HCT116 (cell line): ENCODE measurements at regions not wholly inside any gene's neighbourhood (a gene's known extent, or its start where the extent isn't known, plus 50 kb on each side); places are given as distances from the start of the nearest gene placed in this dataset.

Experiments
- ATAC-seq: fragments of 200-7000 bp; cut with Tn5 transposase; 2 replicates; pipeline ENCODE4 v1.9.1; 2020; ENCODE audit warnings: mild to moderate bottlenecking, moderate library complexity
- BruUV-seq: library from RNA; stranded (reverse); fragments of 400-500 nt; replicated peaks from 2 replicates; lab custom pipeline; 2021; lab: Mats Ljungman, UMichigan
- CTCF ChIA-PET: fragments of 300-600 bp; sonication (Branson Sonifier 250); formaldehyde crosslinking; loops from one replicate; lab custom pipeline; 2021; ENCODE audit warnings: antibody characterized with exemption; lab: Charles Lee
- POLR2A ChIA-PET: fragments of 300-600, 350-600 bp; sonication (Branson Sonifier 250); formaldehyde crosslinking; loops from one replicate; lab custom pipeline; 2021; ENCODE audit warnings: antibody characterized with exemption; lab: Charles Lee
- RAD21 ChIA-PET, 2 experiments: fragments of 300-600 bp; sonication (Branson Sonifier 250); formaldehyde crosslinking; loops; one replicate each; lab custom pipeline; 2023; ENCODE audit warnings: low total read pairs in 2 of 2; ENCODE audit not compliant: uncharacterized antibody in 2 of 2, unreplicated experiment in 2 of 2, low non-redundant PET in 1 of 2; lab: Charles Lee
- DNase-seq: peaks from one replicate; pipeline ENCODE4 v3.0.0-alpha.2; 2010; ENCODE audit warnings: low read depth, low spot score
- H2AFZ ChIP-seq: fragments of 200-600 bp; shearing (Covaris generic), sonication (generic); 2 replicates; pipeline ENCODE4 v1.6.1; 2017; ENCODE audit warnings: low read depth, mixed run types, mixed read lengths, antibody characterized with exemption, low read length; ENCODE audit not compliant: poor library complexity, severe bottlenecking
- H3K27ac ChIP-seq: 2 replicates; pipeline ENCODE4 v1.5.1; 2012; ENCODE audit warnings: low read depth, low read length
- H3K27me3 ChIP-seq: fragments of 200-600 bp; sonication (generic); 2 replicates; pipeline ENCODE4 v1.6.1; 2016; ENCODE audit warnings: mixed run types, low read length, mixed read lengths; ENCODE audit not compliant: insufficient read depth
- H3K36me3 ChIP-seq, 2 experiments: fragments of 200-500 bp in 1 of 2; fragments of 200-600 bp in 1 of 2; sonication (Bioruptor generic) in 1 of 2; sonication (generic) in 1 of 2; 2 replicates each; pipeline versions ENCODE4 v1.5.1 to v1.6.1; 2014 to 2016; ENCODE audit warnings: low read length in 2 of 2, inconsistent platforms in 1 of 2, mixed read lengths in 1 of 2, mixed run types in 1 of 2; ENCODE audit not compliant: insufficient read depth in 2 of 2, control insufficient read depth in 1 of 2
- H3K4me1 ChIP-seq, 2 experiments: fragments of 200-600 bp in 1 of 2; sonication (generic) in 1 of 2; 2 replicates each; pipeline versions ENCODE4 v1.5.1 to v1.6.1; 2012 to 2017; ENCODE audit warnings: low read length in 2 of 2, inconsistent platforms in 1 of 2, mild to moderate bottlenecking in 1 of 2, mixed read lengths in 1 of 2, mixed run types in 1 of 2, moderate library complexity in 1 of 2; ENCODE audit not compliant: insufficient read depth in 2 of 2, control insufficient read depth in 1 of 2
- H3K4me2 ChIP-seq: fragments of 200-600 bp; sonication (generic); 2 replicates; pipeline ENCODE4 v1.6.1; 2017; ENCODE audit warnings: mixed run types, low read length, mixed read lengths
- H3K4me3 ChIP-seq, 2 experiments: fragments of 200-600 bp in 1 of 2; sonication (generic) in 1 of 2; replicated peaks in 1 of 2; 2 replicates each; pipeline ENCODE4 v1.5.1; 2011 to 2016; ENCODE audit warnings: low read length in 2 of 2, control low read depth in 1 of 2, low read depth in 1 of 2, mild to moderate bottlenecking in 1 of 2, mixed read lengths in 1 of 2, mixed run types in 1 of 2
- H3K79me2 ChIP-seq: fragments of 200-600 bp; sonication (generic); 2 replicates; pipeline ENCODE4 v1.6.1; 2017; ENCODE audit warnings: mild to moderate bottlenecking, mixed run types, low read length, moderate library complexity, mixed read lengths; ENCODE audit not compliant: insufficient read depth
- H3K9ac ChIP-seq: fragments of 200-600 bp; sonication (generic); 2 replicates; pipeline ENCODE4 v1.6.1; 2016; ENCODE audit warnings: low read length, mixed read lengths
- H3K9me2 ChIP-seq: fragments of 200-600 bp; sonication (generic), shearing (Covaris generic); 2 replicates; pipeline ENCODE4 v1.6.1; 2017; ENCODE audit warnings: mixed run types, mild to moderate bottlenecking, moderate library complexity; ENCODE audit not compliant: insufficient read depth
- H3K9me3 ChIP-seq, 2 experiments: fragments of 200-500 bp in 1 of 2; fragments of 200-600 bp in 1 of 2; sonication (Bioruptor generic) in 1 of 2; sonication (generic) in 1 of 2; 2 replicates each; pipeline ENCODE4 v1.6.1; 2014 to 2017; ENCODE audit warnings: low read length in 2 of 2, mixed read lengths in 2 of 2, inconsistent platforms in 1 of 2, low read depth in 1 of 2, mild to moderate bottlenecking in 1 of 2, mixed run types in 1 of 2, moderate library complexity in 1 of 2; ENCODE audit not compliant: control insufficient read depth in 1 of 2, insufficient read depth in 1 of 2
- H4K20me1 ChIP-seq: fragments of 200-600 bp; sonication (generic), shearing (Covaris generic); 2 replicates; pipeline ENCODE4 v1.6.1; 2017; ENCODE audit warnings: mixed run types, mild to moderate bottlenecking, moderate library complexity; ENCODE audit not compliant: insufficient read depth
- ATF3 ChIP-seq: IDR thresholded peaks from 2 replicates; pipeline ENCODE4 v1.6.1; 2012
- CBX3 ChIP-seq: IDR thresholded peaks from 2 replicates; pipeline ENCODE4 v1.6.1; 2012; ENCODE audit warnings: low read depth
- CEBPB ChIP-seq: IDR thresholded peaks from 2 replicates; pipeline ENCODE4 v1.6.1; 2012; ENCODE audit warnings: low read depth
- EGR1 ChIP-seq: IDR thresholded peaks from 2 replicates; pipeline ENCODE4 v1.6.1; 2012; ENCODE audit warnings: low read depth
- ELF1 ChIP-seq: IDR thresholded peaks from 2 replicates; pipeline ENCODE4 v1.6.1; 2012; ENCODE audit warnings: low read depth, borderline replicate concordance
- EZH2 ChIP-seq: fragments of 200-600 bp; sonication (generic); IDR thresholded peaks from 2 replicates; pipeline ENCODE4 v1.6.1; 2017; ENCODE audit warnings: antibody characterized with exemption, mixed run types
- EZH2phosphoT487 ChIP-seq: fragments of 200-600 bp; IDR thresholded peaks from 2 replicates; pipeline ENCODE4 v1.6.1; 2018; ENCODE audit warnings: antibody characterized with exemption, borderline replicate concordance
- FOSL1 ChIP-seq: IDR thresholded peaks from 2 replicates; pipeline ENCODE4 v1.6.1; 2012; ENCODE audit warnings: low read depth
- MAX ChIP-seq: IDR thresholded peaks from 2 replicates; pipeline ENCODE4 v1.6.1; 2012
- POLR2A ChIP-seq: IDR thresholded peaks from 2 replicates; pipeline ENCODE4 v1.7.0; 2011; ENCODE audit warnings: borderline replicate concordance; ENCODE audit not compliant: insufficient read depth, insufficient read length; ENCODE audit errors: extremely low read depth
- POLR2AphosphoS5 ChIP-seq: IDR thresholded peaks from 2 replicates; pipeline ENCODE4 v1.6.1; 2011; ENCODE audit warnings: mild to moderate bottlenecking, low read depth, low read length, moderate library complexity
- RAD21 ChIP-seq: IDR thresholded peaks from 2 replicates; pipeline ENCODE4 v1.6.1; 2012; ENCODE audit warnings: low read depth, mild to moderate bottlenecking
- REST ChIP-seq: IDR thresholded peaks from 2 replicates; pipeline ENCODE4 v1.6.1; 2012; ENCODE audit warnings: low read depth
- SIN3A ChIP-seq: IDR thresholded peaks from 2 replicates; pipeline ENCODE4 v1.6.1; 2012; ENCODE audit warnings: low read depth
- SP1 ChIP-seq: IDR thresholded peaks from 2 replicates; pipeline ENCODE4 v1.6.1; 2012; ENCODE audit warnings: low read depth
- TCF7L2 ChIP-seq: IDR thresholded peaks from 2 replicates; pipeline ENCODE4 v1.7.0; 2011; ENCODE audit warnings: borderline replicate concordance, inconsistent platforms; ENCODE audit not compliant: insufficient read depth, insufficient read length; ENCODE audit errors: extremely low read depth
- YY1 ChIP-seq: IDR thresholded peaks from 2 replicates; pipeline ENCODE4 v1.6.1; 2011; ENCODE audit warnings: low read length, low read depth, moderate library complexity, mild to moderate bottlenecking; ENCODE audit not compliant: insufficient replicate concordance; ENCODE audit errors: extremely low read depth
- ZBTB33 ChIP-seq: IDR thresholded peaks from 2 replicates; pipeline ENCODE4 v1.6.1; 2011; ENCODE audit warnings: mild to moderate bottlenecking, low read length, moderate library complexity; ENCODE audit not compliant: insufficient replicate concordance; ENCODE audit errors: extremely low read depth
- ZFX ChIP-seq: fragments of 450-650 bp; IDR thresholded peaks from 2 replicates; pipeline ENCODE4 v1.6.1; 2017
- ZNF274 ChIP-seq: fragments of 200-500 bp; sonication (Bioruptor generic); IDR thresholded peaks from 2 replicates; pipeline ENCODE4 v1.6.1; 2014; ENCODE audit warnings: mild to moderate bottlenecking, low read depth, low read length, inconsistent platforms
- intact Hi-C: fragments of 100-400 bp; cut with micrococcal nuclease; formaldehyde crosslinking; loops from 2 replicates; pipeline ENCODE4 v1.10.0; 2022

GRCh38 chr14:43252866-43253265 is 1254.2 kb downstream of the FSCB start:
- Histone ChIP-seq H3K4me1 (no peaks in the 10 kb centered on the region), H3K36me3 (no peaks in the 10 kb centered on the region), H4K20me1 (no peaks in the 10 kb centered on the region), H3K4me2 (no peak overlapping the region), H3K79me2 (no peaks in the 10 kb centered on the region), H3K9me3 (no peaks in the 10 kb centered on the region), H3K27ac (no peak overlapping the region), H3K9ac (no peak overlapping the region), H3K4me3 (no peak overlapping the region), H3K27me3 (no peaks in the 10 kb centered on the region), H3K9me2 (no peaks in the 10 kb centered on the region), H2AFZ (no peak overlapping the region)
- no peak for ATAC-seq
- BruUV-seq, result no TSS peak
- no peak for DNase-seq
- TF ChIP-seq CEBPB (no peak), ZFX (no peak), EZH2 (no peak), ZNF274 (no peak), SP1 (no peak), ATF3 (no peak), EGR1 (no peak), REST (no peak), FOSL1 (no peak), YY1 (no peak), SIN3A (no peak), CBX3 (no peak), RAD21 (no peak), TCF7L2 (no peak), MAX (no peak), EZH2phosphoT487 (no peak), POLR2AphosphoS5 (no peak), ELF1 (no peak), ZBTB33 (no peak), POLR2A (no peak)
- ChIA-PET POLR2A (no interaction called here), CTCF (no interaction called here), RAD21 (no interaction called here)
- intact Hi-C loops, result no loop called here
